Hepatocyte (in vitro differentiated cells): ENCODE measurements at regions not wholly inside any gene's neighbourhood (a gene's known extent, or its start where the extent isn't known, plus 50 kb on each side); places are given as distances from the start of the nearest gene placed in this dataset.

Source experiments
- EZH2 ChIP-seq: fragments of 200-600 bp; sonication (generic); IDR thresholded peaks from 2 replicates; pipeline ENCODE4 v1.6.1; 2016; ENCODE audit warnings: antibody characterized with exemption, mild to moderate bottlenecking, borderline replicate concordance
- EZH2phosphoT487 ChIP-seq: fragments of 200-600 bp; sonication (generic); IDR thresholded peaks from one replicate; pipeline ENCODE4 v1.6.1; 2018; ENCODE audit warnings: antibody characterized with exemption, mild to moderate bottlenecking, low read depth, moderate library complexity; ENCODE audit not compliant: unreplicated experiment, severe bottlenecking
- TF ChIP-seq, protein P1 (sequence below): fragments of 200-600 bp; sonication (generic); IDR thresholded peaks from 2 replicates; pipeline ENCODE4 v1.5.1; 2016; ENCODE audit warnings: antibody characterized with exemption, mild to moderate bottlenecking; ENCODE audit not compliant: poor library complexity

DNA sequence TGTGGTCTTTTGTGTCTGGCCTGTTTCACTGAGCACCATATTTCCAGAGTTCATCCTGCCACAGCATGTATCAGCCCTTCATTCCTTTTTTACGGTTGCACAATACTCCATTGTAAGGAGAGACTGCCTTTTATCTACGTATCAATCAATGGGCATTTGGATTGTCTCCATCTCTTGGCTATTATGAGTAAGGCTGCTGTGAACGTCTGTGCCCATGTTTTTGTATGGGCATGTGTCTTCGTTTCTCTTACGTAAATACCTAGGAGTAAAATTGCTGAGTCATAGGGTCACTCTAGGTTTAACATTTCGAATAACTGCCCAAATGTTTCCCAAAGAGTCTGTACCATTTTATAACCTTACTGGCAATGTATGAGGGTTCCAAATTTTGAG, 202.8 kb upstream of the FOXF1 start:
- TF ChIP-seq, protein P1, sequence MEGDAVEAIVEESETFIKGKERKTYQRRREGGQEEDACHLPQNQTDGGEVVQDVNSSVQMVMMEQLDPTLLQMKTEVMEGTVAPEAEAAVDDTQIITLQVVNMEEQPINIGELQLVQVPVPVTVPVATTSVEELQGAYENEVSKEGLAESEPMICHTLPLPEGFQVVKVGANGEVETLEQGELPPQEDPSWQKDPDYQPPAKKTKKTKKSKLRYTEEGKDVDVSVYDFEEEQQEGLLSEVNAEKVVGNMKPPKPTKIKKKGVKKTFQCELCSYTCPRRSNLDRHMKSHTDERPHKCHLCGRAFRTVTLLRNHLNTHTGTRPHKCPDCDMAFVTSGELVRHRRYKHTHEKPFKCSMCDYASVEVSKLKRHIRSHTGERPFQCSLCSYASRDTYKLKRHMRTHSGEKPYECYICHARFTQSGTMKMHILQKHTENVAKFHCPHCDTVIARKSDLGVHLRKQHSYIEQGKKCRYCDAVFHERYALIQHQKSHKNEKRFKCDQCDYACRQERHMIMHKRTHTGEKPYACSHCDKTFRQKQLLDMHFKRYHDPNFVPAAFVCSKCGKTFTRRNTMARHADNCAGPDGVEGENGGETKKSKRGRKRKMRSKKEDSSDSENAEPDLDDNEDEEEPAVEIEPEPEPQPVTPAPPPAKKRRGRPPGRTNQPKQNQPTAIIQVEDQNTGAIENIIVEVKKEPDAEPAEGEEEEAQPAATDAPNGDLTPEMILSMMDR = no peak
- TF ChIP-seq EZH2 (no peak), EZH2phosphoT487 (no peak)
